ENCODE measurements at regions not wholly inside any gene's neighbourhood (a gene's known extent, or its start where the extent isn't known, plus 50 kb on each side); places are given as distances from the start of the nearest gene placed in this dataset.

- no peak for DNase-seq
- 1% methylated on average over 1 of the region's 1 CpG; no CpG with 5 or more reads in 1 of the 2 experiments for WGBS, 2 experiments (ENCODE audit: insufficient coverage in 1 of 2, insufficient read length in 1 of 2)
- peaks cover 23% of the 10 kb centered on the region for H3K9me3 Mint-ChIP-seq
- Histone ChIP-seq H3K36me3 (ENCODE audit: control insufficient read depth, insufficient read depth, low read length) (no peaks in the 10 kb centered on the region), H3K9ac (ENCODE audit: extremely low read depth, low read length, poor library complexity, severe bottlenecking) (no peak overlapping the region), H3K27me3 (ENCODE audit: control insufficient read depth, insufficient read depth, low read length, poor library complexity, severe bottlenecking) (no peaks in the 10 kb centered on the region), H3K4me1 (ENCODE audit: control insufficient read depth, insufficient read depth, low read length) (no peaks in the 10 kb centered on the region), H3K4me3 (ENCODE audit: low read length) (no peak overlapping the region), H3K9me3 (ENCODE audit: control insufficient read depth, low read length) (peaks cover 27% of the 10 kb centered on the region), H3K27ac (ENCODE audit: low read depth, low read length) (no peak overlapping the region)
- no peaks in the 10 kb centered on the region for H3K27me3 Mint-ChIP-seq (ENCODE audit: insufficient read depth)
- no peak overlapping the region for H3K27ac Mint-ChIP-seq
- H3K36me3 Mint-ChIP-seq (ENCODE audit: low read depth): peaks cover 11% of the 10 kb centered on the region
- H3K4me1 Mint-ChIP-seq: peaks cover 1% of the 10 kb centered on the region
- H3K4me3 Mint-ChIP-seq: no peak overlapping the region
- no peak for TF ChIP-seq CTCF (conservative IDR thresholded peaks at IDR 0.05)
Measured at GRCh38 chr3:105972069-105972468, 103.3 kb upstream of the CBLB start.

GRCh38 chr3:105974381-105974780 is 105.6 kb upstream of the CBLB start:
- Mint-ChIP-seq H3K4me1 (peaks cover 3% of the 10 kb centered on the region), H3K9me3 (peaks cover 23% of the 10 kb centered on the region), H3K27me3 (ENCODE audit: insufficient read depth) (no peaks in the 10 kb centered on the region), H3K36me3 (ENCODE audit: low read depth) (peaks cover 11% of the 10 kb centered on the region), H3K27ac (no peak overlapping the region), H3K4me3 (no peak overlapping the region)
- 99 to 100% methylated on average over 2 of the region's 2 CpGs for WGBS, 2 experiments (ENCODE audit: insufficient coverage in 1 of 2, insufficient read length in 1 of 2)
- no peaks in the 10 kb centered on the region for H3K4me1 ChIP-seq (ENCODE audit: control insufficient read depth, insufficient read depth, low read length)
- no peaks in the 10 kb centered on the region for H3K27me3 ChIP-seq (ENCODE audit: control insufficient read depth, insufficient read depth, low read length, poor library complexity, severe bottlenecking)
- H3K27ac ChIP-seq (ENCODE audit: low read depth, low read length): no peak overlapping the region
- H3K36me3 ChIP-seq (ENCODE audit: control insufficient read depth, insufficient read depth, low read length): no peaks in the 10 kb centered on the region
- no peak for DNase-seq
- peaks cover 27% of the 10 kb centered on the region for H3K9me3 ChIP-seq (ENCODE audit: control insufficient read depth, low read length)
- no peak overlapping the region for H3K4me3 ChIP-seq (ENCODE audit: low read length)
- H3K9ac ChIP-seq (ENCODE audit: extremely low read depth, low read length, poor library complexity, severe bottlenecking): no peak overlapping the region
- TF ChIP-seq CTCF (conservative IDR thresholded peaks at IDR 0.05): no peak

GRCh38 chr3:105976196-105976595 is 107.4 kb upstream of the CBLB start:
- Histone ChIP-seq H3K27ac (ENCODE audit: low read depth, low read length) (no peak overlapping the region), H3K36me3 (ENCODE audit: control insufficient read depth, insufficient read depth, low read length) (no peaks in the 10 kb centered on the region), H3K4me3 (ENCODE audit: low read length) (no peak overlapping the region), H3K9ac (ENCODE audit: extremely low read depth, low read length, poor library complexity, severe bottlenecking) (no peak overlapping the region), H3K4me1 (ENCODE audit: control insufficient read depth, insufficient read depth, low read length) (no peaks in the 10 kb centered on the region), H3K27me3 (ENCODE audit: control insufficient read depth, insufficient read depth, low read length, poor library complexity, severe bottlenecking) (no peaks in the 10 kb centered on the region), H3K9me3 (ENCODE audit: control insufficient read depth, low read length) (peaks cover 23% of the 10 kb centered on the region)
- peaks cover 10% of the 10 kb centered on the region for H3K36me3 Mint-ChIP-seq (ENCODE audit: low read depth)
- 90% methylated on average over 2 of the region's 2 CpGs; no CpG with 5 or more reads in 1 of the 2 experiments for WGBS, 2 experiments (ENCODE audit: insufficient coverage in 1 of 2, insufficient read length in 1 of 2)
- peaks cover 13% of the 10 kb centered on the region for H3K9me3 Mint-ChIP-seq
- no peak for DNase-seq
- no peak overlapping the region for H3K4me3 Mint-ChIP-seq
- no peak for TF ChIP-seq CTCF (conservative IDR thresholded peaks at IDR 0.05)
- H3K4me1 Mint-ChIP-seq: peaks cover 3% of the 10 kb centered on the region
- H3K27me3 Mint-ChIP-seq (ENCODE audit: insufficient read depth): no peaks in the 10 kb centered on the region
- no peak overlapping the region for H3K27ac Mint-ChIP-seq

Measured in endodermal cell (in vitro differentiated cells).